Skin epidermis (tissue), 12 donors: ENCODE measurements at regions not wholly inside any gene's neighbourhood (a gene's known extent, or its start where the extent isn't known, plus 50 kb on each side); places are given as distances from the start of the nearest gene placed in this dataset.

Experiments used
- H3K27ac ChIP-seq, 21 experiments: fragments of 200-600 bp; sonication (generic) in 11 of 21; one replicate each; pipeline ENCODE4 v1.5.0; 2020; ENCODE audit warnings: mild to moderate bottlenecking in 3 of 21, inconsistent platforms in 2 of 21, moderate library complexity in 2 of 21
- H3K4me3 ChIP-seq, 7 experiments: fragments of 200-600 bp; sonication (generic) in 2 of 7; one replicate each; pipeline ENCODE4 v1.5.0; 2020; ENCODE audit warnings: inconsistent platforms in 2 of 7, mild to moderate bottlenecking in 2 of 7, moderate library complexity in 1 of 7

GRCh38 chr2:104091894-104092293 lies 762.0 kb upstream of the POU3F3 start:
- no peak overlapping the region for H3K4me3 ChIP-seq
- no peak overlapping the region for H3K27ac ChIP-seq

DNA sequence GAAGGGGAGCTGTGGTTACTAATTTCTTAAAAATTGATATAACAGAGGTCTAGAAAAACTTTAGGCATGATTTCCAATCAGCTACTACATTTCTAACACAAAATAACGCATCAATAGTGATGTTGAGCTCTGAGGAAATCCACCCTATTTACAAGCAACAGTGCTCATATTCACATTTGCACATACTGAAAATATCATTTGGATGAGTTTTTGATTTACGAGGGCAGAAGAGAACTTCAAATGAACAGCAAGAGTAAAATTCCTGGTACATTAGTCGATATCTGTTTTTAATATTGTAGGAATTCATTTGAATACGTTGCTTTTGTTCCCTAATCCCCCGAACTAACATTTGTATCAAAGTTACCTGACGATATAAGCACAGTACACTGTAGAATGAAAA lies 761.0 kb upstream of the POU3F3 start:
- H3K27ac ChIP-seq: no peak overlapping the region
- H3K4me3 ChIP-seq: no peak overlapping the region

DNA sequence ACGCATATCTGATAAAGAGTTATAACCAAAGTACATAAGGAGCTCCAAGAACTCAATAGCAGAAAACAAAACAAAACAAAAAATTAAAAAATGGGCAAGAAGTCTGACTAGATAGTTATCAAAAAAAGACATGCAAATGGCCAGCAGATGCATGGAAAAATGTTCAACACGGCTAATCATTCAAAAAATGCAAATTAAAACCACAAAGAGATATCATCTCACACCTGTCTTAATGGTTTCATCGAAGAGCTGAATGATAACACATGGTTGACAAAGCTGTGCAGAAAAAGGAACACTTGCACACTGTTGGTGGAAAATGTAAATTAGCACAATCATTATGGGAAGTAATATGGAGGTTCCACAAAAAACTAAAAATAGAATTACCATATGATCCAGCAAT lies 751.3 kb upstream of the POU3F3 start:
- Histone ChIP-seq H3K27ac (no peak overlapping the region), H3K4me3 (no peak overlapping the region)

- Histone ChIP-seq H3K27ac (no peak overlapping the region), H3K4me3 (no peak overlapping the region)
Observed at GRCh38 chr2:104109356-104109755, 744.6 kb upstream of the POU3F3 start.

GRCh38 chr2:104118889-104119288 lies 735.0 kb upstream of the POU3F3 start:
- Histone ChIP-seq H3K27ac (no peak overlapping the region), H3K4me3 (no peak overlapping the region)

- Histone ChIP-seq H3K27ac (no peak overlapping the region), H3K4me3 (no peak overlapping the region)
Observed at GRCh38 chr2:104120171-104120570, 733.7 kb upstream of the POU3F3 start.

- Histone ChIP-seq H3K4me3 (no peak overlapping the region), H3K27ac (no peak overlapping the region)
Observed at GRCh38 chr2:104125096-104125495, 728.8 kb upstream of the POU3F3 start.

GRCh38 chr2:104127049-104127770 lies 726.7 kb upstream of the POU3F3 start:
- H3K4me3 ChIP-seq: no peak overlapping the region
- H3K27ac ChIP-seq: no peak overlapping the region

GRCh38 chr2:104140361-104140760 lies 713.6 kb upstream of the POU3F3 start:
- H3K27ac ChIP-seq: no peak overlapping the region
- H3K4me3 ChIP-seq: no peak overlapping the region

DNA sequence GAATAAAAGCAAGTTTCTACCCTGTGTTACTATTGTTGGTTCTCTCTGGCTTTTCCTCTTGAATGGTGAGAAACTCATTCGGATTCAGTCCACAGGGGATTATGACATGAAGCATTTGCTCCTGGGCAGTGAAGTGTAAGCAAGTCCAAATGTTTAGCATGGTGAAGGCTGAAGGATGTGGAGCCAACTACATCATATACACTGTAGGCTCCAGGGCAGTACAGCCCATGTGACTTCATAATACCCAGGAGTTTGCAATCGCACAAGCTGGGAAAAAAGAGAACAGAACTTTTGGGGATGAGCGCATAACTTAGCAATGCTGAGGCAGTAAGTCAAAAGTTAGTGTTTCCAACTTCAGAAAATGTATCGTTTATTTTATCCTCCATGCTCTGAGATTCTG lies 695.7 kb upstream of the POU3F3 start:
- Histone ChIP-seq H3K27ac (no peak overlapping the region), H3K4me3 (no peak overlapping the region)

DNA sequence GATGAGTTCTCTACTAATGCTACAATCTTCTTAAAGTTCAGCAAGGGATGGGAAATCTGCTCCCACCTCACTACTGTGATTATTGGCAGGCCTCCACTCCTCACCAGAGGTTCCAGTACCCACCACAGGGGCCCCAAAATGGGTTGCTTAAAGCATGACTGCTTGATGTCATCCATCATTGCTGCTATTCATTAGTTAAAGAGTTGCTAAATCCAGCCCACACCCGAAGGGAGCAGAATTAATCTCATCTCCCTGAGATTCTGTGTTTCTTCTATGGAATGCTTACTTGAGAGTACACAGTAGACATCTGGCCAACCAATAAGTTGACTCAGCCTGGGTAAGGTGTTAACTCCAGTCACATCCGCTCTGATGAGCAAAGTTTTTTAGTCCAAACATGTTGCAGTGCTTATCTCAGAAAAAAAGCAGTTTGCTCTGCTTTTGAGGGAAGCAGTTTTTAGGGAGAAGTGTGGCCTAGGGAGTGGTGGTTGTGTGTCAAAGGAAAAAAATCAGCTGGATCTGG lies 690.2 kb upstream of the POU3F3 start:
- H3K4me3 ChIP-seq: no peak overlapping the region
- H3K27ac ChIP-seq: no peak overlapping the region

DNA sequence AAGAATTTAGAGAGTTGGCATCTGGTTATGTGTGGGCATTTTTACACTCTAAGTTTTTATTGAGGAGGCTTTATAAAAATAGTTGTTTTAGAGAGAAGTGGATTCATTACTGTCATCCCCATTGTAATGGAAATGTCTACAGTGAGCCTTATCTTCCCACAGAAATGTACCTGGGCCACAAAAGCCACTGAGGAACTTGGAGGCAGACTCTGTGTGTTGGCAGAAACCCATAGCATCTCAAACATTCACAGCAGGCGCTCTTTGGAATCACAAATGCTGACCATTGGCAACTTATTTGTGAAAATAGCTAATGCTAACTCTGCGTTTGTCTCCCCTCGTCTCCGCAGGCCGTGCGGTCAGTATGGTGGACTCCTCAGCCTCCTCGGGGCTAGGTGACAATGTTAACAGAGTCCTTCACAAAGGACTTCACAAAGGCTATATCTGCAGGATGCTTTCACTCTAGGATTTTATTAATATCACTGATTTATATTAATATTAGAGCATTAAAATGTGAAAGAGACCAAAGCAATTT lies 689.1 kb upstream of the POU3F3 start:
- H3K27ac ChIP-seq: no peak overlapping the region
- H3K4me3 ChIP-seq: no peak overlapping the region

GRCh38 chr2:104177179-104177578 lies 676.7 kb upstream of the POU3F3 start:
- H3K4me3 ChIP-seq: no peak overlapping the region

GRCh38 chr2:104179644-104180043 lies 674.3 kb upstream of the POU3F3 start:
- Histone ChIP-seq H3K4me3 (no peak overlapping the region), H3K27ac (no peak overlapping the region)

More at GRCh38 chr2:104177179-104177578, 676.7 kb upstream of the POU3F3 start:
- no peak overlapping the region for H3K27ac ChIP-seq

GRCh38 chr2:104200533-104201168 lies 653.3 kb upstream of the POU3F3 start:
- no peak overlapping the region for H3K27ac ChIP-seq
- no peak overlapping the region for H3K4me3 ChIP-seq

DNA sequence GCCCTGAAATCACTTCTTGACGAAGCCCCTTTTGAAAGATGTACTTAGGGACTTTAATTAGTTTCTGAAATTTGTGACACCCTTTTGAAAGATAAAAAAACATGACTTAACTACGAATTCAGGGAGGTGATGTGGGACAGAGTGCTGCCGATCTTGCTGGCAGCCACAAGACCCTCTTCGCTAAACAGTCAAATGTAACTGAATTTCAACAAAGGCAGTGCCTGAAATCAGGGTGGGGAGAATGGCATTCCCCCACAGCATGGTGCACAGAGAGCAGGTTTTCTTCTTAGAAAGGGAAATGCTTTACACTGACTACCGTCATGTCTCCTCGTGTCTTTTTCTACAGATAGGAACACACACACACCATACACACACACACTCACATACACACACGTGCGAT lies 640.2 kb upstream of the POU3F3 start:
- H3K27ac ChIP-seq: no peak overlapping the region
- H3K4me3 ChIP-seq: no peak overlapping the region

DNA sequence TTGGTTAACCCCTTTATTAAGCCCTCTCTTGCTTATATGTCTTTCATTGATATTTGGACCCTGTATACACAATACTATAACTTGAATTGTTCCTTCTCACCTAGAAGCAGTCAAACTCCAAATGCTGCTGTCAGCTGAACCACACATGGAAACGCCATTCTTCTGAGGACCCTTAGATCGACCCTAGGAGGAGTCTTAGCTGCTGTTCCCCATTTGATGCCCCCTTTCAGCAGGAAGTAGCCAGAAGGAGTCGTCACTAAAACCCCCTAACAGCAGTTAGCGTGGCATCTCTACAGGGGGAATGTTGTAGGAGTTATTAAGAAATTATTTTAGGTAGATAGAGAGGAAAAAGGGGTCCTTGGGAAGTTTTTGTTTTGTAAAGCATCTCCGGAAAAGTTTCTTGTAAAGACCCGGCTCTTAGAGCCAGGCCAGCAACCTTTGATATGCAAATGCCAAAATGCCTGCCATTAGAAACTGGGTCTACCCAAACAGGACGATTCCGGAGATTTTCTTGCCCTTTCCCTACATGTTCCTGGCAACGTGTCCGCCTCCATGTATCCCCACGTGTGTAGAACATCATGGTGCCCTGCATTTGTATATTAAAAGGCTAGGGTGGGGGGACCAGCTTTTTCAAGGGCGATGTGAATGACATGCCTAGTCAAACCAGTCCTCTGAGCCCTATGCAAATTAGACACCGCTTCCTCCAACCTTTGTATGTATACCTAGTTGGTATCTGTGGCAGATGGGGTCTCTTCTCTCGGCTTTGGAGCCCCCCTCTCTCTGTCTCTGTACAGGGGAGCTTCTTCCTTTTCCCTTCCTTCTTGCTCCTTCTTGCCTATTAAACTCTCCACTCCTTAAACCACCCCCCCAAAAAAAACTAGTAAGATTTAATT lies 638.4 kb upstream of the POU3F3 start:
- no peak overlapping the region for H3K4me3 ChIP-seq
- no peak overlapping the region for H3K27ac ChIP-seq

DNA sequence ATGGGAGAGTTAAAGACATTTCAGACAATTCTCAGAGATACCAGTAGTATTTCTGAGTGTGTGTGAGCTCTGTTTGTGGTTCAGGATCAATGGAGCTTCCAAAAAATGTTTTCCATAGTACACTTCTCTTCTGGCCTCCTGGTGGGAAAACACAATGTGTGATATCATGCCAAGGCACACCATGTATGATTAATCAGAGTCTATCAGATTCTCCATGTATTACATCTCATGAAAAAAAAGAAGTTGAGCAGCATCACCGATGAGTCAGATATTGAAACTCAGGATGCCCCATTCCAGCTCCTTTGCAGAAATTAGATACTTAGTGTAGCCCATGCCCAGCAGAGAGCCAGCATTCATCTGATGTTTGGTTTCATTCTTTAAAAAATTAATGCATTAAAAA lies 620.3 kb upstream of the POU3F3 start:
- no peak overlapping the region for H3K4me3 ChIP-seq
- no peak overlapping the region for H3K27ac ChIP-seq

GRCh38 chr2:104236491-104236890 lies 617.4 kb upstream of the POU3F3 start:
- Histone ChIP-seq H3K27ac (no peak overlapping the region), H3K4me3 (no peak overlapping the region)

- no peak overlapping the region for H3K27ac ChIP-seq
- no peak overlapping the region for H3K4me3 ChIP-seq
Observed at GRCh38 chr2:104240984-104241383, 612.9 kb upstream of the POU3F3 start.
